ENCODE measurements at regions not wholly inside any gene's neighbourhood (a gene's known extent, or its start where the extent isn't known, plus 50 kb on each side); places are given as distances from the start of the nearest gene placed in this dataset.
"Not testable (repeated sequence)": the region's sequence is repeated elsewhere in the genome, so short reads cannot be mapped to it uniquely, and the experiment has no call there.

DNA sequence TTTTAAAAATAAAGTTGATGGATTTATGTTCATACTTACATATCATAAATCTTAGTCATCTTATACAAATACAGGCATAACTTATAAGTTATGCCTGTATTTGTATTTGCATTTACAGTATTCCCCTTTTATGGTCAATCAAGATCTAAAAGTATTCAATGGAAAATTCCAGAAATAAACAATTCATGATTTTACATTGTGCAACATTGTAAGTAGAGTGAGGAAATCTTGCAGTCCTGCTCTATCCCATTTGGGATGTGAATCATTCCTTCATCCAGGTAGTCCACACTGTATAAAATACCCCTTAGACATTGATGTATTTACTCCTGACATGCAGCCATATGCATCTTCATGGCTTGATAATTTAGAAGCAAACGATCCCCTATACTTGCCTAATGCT lies 795.3 kb downstream of the SLITRK1 start:
- no peak for DNase-seq (ENCODE audit: low read depth, low spot score)
- TF ChIP-seq, protein P1, sequence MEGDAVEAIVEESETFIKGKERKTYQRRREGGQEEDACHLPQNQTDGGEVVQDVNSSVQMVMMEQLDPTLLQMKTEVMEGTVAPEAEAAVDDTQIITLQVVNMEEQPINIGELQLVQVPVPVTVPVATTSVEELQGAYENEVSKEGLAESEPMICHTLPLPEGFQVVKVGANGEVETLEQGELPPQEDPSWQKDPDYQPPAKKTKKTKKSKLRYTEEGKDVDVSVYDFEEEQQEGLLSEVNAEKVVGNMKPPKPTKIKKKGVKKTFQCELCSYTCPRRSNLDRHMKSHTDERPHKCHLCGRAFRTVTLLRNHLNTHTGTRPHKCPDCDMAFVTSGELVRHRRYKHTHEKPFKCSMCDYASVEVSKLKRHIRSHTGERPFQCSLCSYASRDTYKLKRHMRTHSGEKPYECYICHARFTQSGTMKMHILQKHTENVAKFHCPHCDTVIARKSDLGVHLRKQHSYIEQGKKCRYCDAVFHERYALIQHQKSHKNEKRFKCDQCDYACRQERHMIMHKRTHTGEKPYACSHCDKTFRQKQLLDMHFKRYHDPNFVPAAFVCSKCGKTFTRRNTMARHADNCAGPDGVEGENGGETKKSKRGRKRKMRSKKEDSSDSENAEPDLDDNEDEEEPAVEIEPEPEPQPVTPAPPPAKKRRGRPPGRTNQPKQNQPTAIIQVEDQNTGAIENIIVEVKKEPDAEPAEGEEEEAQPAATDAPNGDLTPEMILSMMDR (IDR thresholded peaks at IDR 0.05; ENCODE audit: insufficient read depth, low read length, missing control alignments) = no peak
- H3K4me3 ChIP-seq (ENCODE audit: low read depth, low read length) = no peak overlapping the region
- ChIA-PET POLR2A (no interaction called here), CTCF (no interaction called here)

DNA sequence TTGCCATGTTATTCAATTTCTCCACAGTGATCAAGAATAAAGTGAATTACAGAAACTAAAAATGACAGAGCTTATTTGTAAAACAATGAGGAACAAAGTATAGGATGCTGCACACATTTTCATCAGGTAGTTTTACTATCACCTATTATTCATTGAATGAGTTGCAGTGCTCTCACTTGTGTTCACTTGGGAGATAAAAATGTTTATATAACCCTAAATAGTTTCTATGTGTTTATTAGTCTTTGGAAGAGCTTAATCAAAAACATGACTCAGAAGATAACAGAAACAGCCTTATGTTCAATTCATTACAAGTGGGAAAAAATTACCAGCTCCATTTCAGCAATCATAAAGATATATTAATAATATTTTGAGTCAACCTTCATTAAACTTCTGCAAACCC lies 796.2 kb downstream of the SLITRK1 start:
- ChIA-PET CTCF (no interaction called here), POLR2A (no interaction called here)
- no peak for DNase-seq (ENCODE audit: low read depth, low spot score)
- H3K4me3 ChIP-seq (ENCODE audit: low read depth, low read length) = no peak overlapping the region
- TF ChIP-seq, protein P1 (IDR thresholded peaks at IDR 0.05; ENCODE audit: insufficient read depth, low read length, missing control alignments) = no peak

- ChIA-PET CTCF (no interaction called here), POLR2A (no interaction called here)
- DNase-seq (ENCODE audit: low read depth, low spot score) = peak; percentile 24
Measured at GRCh38 chr13:83085186-83085900, 796.9 kb downstream of the SLITRK1 start.

GRCh38 chr13:83077499-83077898 lies 804.8 kb downstream of the SLITRK1 start:
- no peak for DNase-seq (ENCODE audit: low read depth, low spot score)
- POLR2A ChIA-PET = no interaction called here
- CTCF ChIA-PET = no interaction called here
- TF ChIP-seq, protein P1 (IDR thresholded peaks at IDR 0.05; ENCODE audit: insufficient read depth, low read length, missing control alignments) = no peak
- H3K4me3 ChIP-seq (ENCODE audit: low read depth, low read length) = no peak overlapping the region

More at GRCh38 chr13:83085186-83085900, 796.9 kb downstream of the SLITRK1 start:
- no peak overlapping the region for H3K4me3 ChIP-seq (ENCODE audit: low read depth, low read length)
- TF ChIP-seq, protein P1 (IDR thresholded peaks at IDR 0.05; ENCODE audit: insufficient read depth, low read length, missing control alignments) = no peak

DNA sequence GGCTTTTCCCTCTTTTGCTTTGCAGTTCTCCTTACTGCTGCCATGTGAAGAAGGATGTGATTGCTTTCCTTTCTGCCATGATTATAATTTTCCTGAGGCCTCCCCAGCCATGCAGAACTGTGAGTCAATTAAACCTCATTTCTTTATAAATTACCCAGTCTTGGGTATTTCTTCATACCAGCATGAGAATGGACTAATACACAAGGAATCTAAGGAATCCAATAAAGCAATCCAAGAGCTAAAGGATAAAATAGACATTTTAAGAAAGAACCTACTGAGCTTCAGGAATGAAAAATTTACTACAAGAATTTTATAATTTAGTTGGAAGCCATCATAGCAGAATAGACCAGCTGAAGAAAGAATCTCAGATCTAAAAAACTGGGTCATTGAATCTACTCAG lies 808.3 kb downstream of the SLITRK1 start:
- DNase-seq (ENCODE audit: low read depth, low spot score); CTCF ChIA-PET; POLR2A ChIA-PET; H3K4me3 ChIP-seq (ENCODE audit: low read depth, low read length): not testable (repeated sequence)

GRCh38 chr13:83065108-83065507 lies 817.2 kb downstream of the SLITRK1 start:
- ChIA-PET CTCF (no interaction called here), POLR2A (no interaction called here)
- TF ChIP-seq, protein P1 (IDR thresholded peaks at IDR 0.05; ENCODE audit: insufficient read depth, low read length, missing control alignments) = no peak
- H3K4me3 ChIP-seq (ENCODE audit: low read depth, low read length) = no peak overlapping the region
- no peak for DNase-seq (ENCODE audit: low read depth, low spot score)

DNA sequence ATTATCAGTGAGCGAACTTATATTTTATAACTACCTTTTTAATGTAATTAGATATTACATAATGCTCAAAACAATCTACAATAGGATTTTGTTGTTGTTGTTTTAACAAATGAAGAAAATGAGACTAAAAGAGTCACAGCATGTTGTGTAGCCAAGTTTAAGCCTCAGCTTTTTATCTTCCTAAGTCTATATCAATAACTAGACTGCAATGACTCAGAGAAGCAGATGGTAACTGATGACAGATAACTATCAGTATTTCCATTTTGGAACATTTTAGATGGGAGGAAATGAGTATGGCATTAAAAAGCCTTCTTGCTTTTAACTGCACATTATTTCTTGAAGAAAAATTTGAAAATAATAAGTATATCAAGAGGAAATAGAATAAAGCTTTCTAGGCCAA lies 825.2 kb downstream of the SLITRK1 start:
- peak; percentile 19 for DNase-seq (ENCODE audit: low read depth, low spot score)
- ChIA-PET POLR2A (no interaction called here), CTCF (no interaction called here)
- no peak overlapping the region for H3K4me3 ChIP-seq (ENCODE audit: low read depth, low read length)
- TF ChIP-seq, protein P1 (IDR thresholded peaks at IDR 0.05; ENCODE audit: insufficient read depth, low read length, missing control alignments) = no peak
